ENCODE measurements at regions not wholly inside any gene's neighbourhood (a gene's known extent, or its start where the extent isn't known, plus 50 kb on each side); places are given as distances from the start of the nearest gene placed in this dataset.

GRCh38 chr1:69292833-69293232 lies 274.9 kb upstream of the LRRC7 start:
- no peak for TF ChIP-seq CTCF (IDR thresholded peaks at IDR 0.05)
- TF ChIP-seq POLR2A (IDR thresholded peaks at IDR 0.05): no peak
